CD14-positive monocyte (primary cell): ENCODE measurements at regions not wholly inside any gene's neighbourhood (a gene's known extent, or its start where the extent isn't known, plus 50 kb on each side); places are given as distances from the start of the nearest gene placed in this dataset.

Source experiments
- DNase-seq, 3 donors: peaks; one replicate each; pipeline ENCODE4 v3.0.0-alpha.2; 2011 to 2022
- H2AFZ ChIP-seq: 2 replicates; pipeline ENCODE4 v1.6.0; 2012; ENCODE audit warnings: mild to moderate bottlenecking, low read depth, low read length, inconsistent platforms; ENCODE audit not compliant: insufficient read depth, poor library complexity, severe bottlenecking
- H3K27ac ChIP-seq, 2 donors: 1 replicate in 1 of 2; 2 replicates in 1 of 2; pipeline ENCODE4 v1.5.1; 2012 to 2013; ENCODE audit warnings: low read length in 2 of 2, control low read depth in 1 of 2, inconsistent platforms in 1 of 2, low read depth in 1 of 2, mild to moderate bottlenecking in 1 of 2
- H3K27me3 ChIP-seq, 2 donors: one replicate each; pipeline versions ENCODE4 v1.6.0 to v1.6.1; 2011 to 2013; ENCODE audit warnings: low read length in 2 of 2; ENCODE audit not compliant: control insufficient read depth in 2 of 2, insufficient read depth in 2 of 2
- H3K36me3 ChIP-seq, 2 donors: replicated peaks in 1 of 2; 1 replicate in 1 of 2; 2 replicates in 1 of 2; pipeline versions ENCODE4 v1.5.1 to v1.6.1; 2012 to 2013; ENCODE audit warnings: low read length in 2 of 2, control low read depth in 1 of 2, inconsistent platforms in 1 of 2, mild to moderate bottlenecking in 1 of 2; ENCODE audit not compliant: insufficient read depth in 2 of 2, control insufficient read depth in 1 of 2
- H3K4me1 ChIP-seq, 2 donors: 1 replicate in 1 of 2; 2 replicates in 1 of 2; pipeline versions ENCODE4 v1.5.1 to v1.6.1; 2012 to 2013; ENCODE audit warnings: low read length in 2 of 2, control low read depth in 1 of 2, inconsistent platforms in 1 of 2, mild to moderate bottlenecking in 1 of 2, moderate library complexity in 1 of 2; ENCODE audit not compliant: insufficient read depth in 2 of 2, control insufficient read depth in 1 of 2
- H3K4me2 ChIP-seq: replicated peaks from 2 replicates; pipeline ENCODE3; 2012; ENCODE audit warnings: low read length, moderate library complexity, mild to moderate bottlenecking; ENCODE audit not compliant: poor library complexity, severe bottlenecking; ENCODE audit errors: extremely low read depth
- H3K4me3 ChIP-seq, 3 experiments: fragments of 200-600 bp in 1 of 3; sonication (generic) in 1 of 3; replicated peaks in 1 of 3; 1 replicate in 2 of 3; 2 replicates in 1 of 3; pipeline ENCODE4 v1.5.1; 2011 to 2013; ENCODE audit warnings: low read length in 3 of 3, mild to moderate bottlenecking in 3 of 3, control low read depth in 2 of 3, low read depth in 2 of 3, inconsistent platforms in 1 of 3, moderate library complexity in 1 of 3
- H3K79me2 ChIP-seq: 2 replicates; pipeline ENCODE4 v1.6.0; 2012; ENCODE audit warnings: mild to moderate bottlenecking, control low read depth, inconsistent platforms, low read length, moderate library complexity; ENCODE audit not compliant: insufficient read depth
- H3K9ac ChIP-seq: 2 replicates; pipeline ENCODE4 v1.6.0; 2017; ENCODE audit warnings: low read length, mild to moderate bottlenecking; ENCODE audit not compliant: insufficient read depth, poor library complexity, severe bottlenecking
- H3K9me3 ChIP-seq, 2 donors: replicated peaks in 1 of 2; 1 replicate in 1 of 2; 2 replicates in 1 of 2; pipeline versions ENCODE4 v1.5.1 to v1.6.1; 2012 to 2013; ENCODE audit warnings: low read length in 2 of 2, control low read depth in 1 of 2; ENCODE audit not compliant: control insufficient read depth in 1 of 2, insufficient read depth in 1 of 2
- H4K20me1 ChIP-seq: 2 replicates; pipeline ENCODE4 v1.6.0; 2012; ENCODE audit warnings: mild to moderate bottlenecking, low read length, control low read depth, moderate library complexity; ENCODE audit not compliant: insufficient read depth
- H3K27ac Mint-ChIP-seq, 7 donors: one replicate each; pipeline ENCODE4 v1.8.0; 2020; ENCODE audit warnings: mild to moderate bottlenecking in 7 of 7, mixed read lengths in 7 of 7, moderate library complexity in 6 of 7, inconsistent platforms in 2 of 7
- H3K27me3 Mint-ChIP-seq, 3 donors: one replicate each; pipeline ENCODE4 v1.8.0; 2021 to 2022; ENCODE audit warnings: low read depth in 3 of 3, mild to moderate bottlenecking in 3 of 3, mixed read lengths in 3 of 3, moderate library complexity in 3 of 3, inconsistent platforms in 1 of 3
- H3K36me3 Mint-ChIP-seq, 2 donors: one replicate each; pipeline ENCODE4 v1.8.0; 2020; ENCODE audit warnings: mixed read lengths in 2 of 2, inconsistent platforms in 1 of 2, mild to moderate bottlenecking in 1 of 2
- H3K4me1 Mint-ChIP-seq: one replicate; pipeline ENCODE4 v1.8.0; 2020; ENCODE audit warnings: mild to moderate bottlenecking, mixed read lengths
- H3K4me3 Mint-ChIP-seq, 2 donors: one replicate each; pipeline ENCODE4 v1.8.0; 2020; ENCODE audit warnings: mild to moderate bottlenecking in 2 of 2, mixed read lengths in 2 of 2, moderate library complexity in 1 of 2
- H3K9me3 Mint-ChIP-seq, 7 donors: one replicate each; pipeline ENCODE4 v1.8.0; 2020 to 2022; ENCODE audit warnings: mixed read lengths in 7 of 7, mild to moderate bottlenecking in 6 of 7, moderate library complexity in 6 of 7, inconsistent platforms in 2 of 7
- WGBS: methylation state at CpG from one replicate; pipeline ENCODE4 v1.1.5; 2013; ENCODE audit warnings: missing lambda C conversion rate; ENCODE audit not compliant: insufficient coverage; 5-methylcytosine and 5-hydroxymethylcytosine counted together
- intact Hi-C, 2 donors: fragments of 100-400 bp; cut with micrococcal nuclease; formaldehyde crosslinking; loops; one replicate each; pipeline versions ENCODE4 v1.15.0 to v1.15.1; 2023
- TF ChIP-seq, protein P1 (sequence below): fragments of 200-600 bp; IDR thresholded peaks from one replicate; pipeline ENCODE4 v1.8.0; 2022; ENCODE audit warnings: antibody characterized with exemption, mild to moderate bottlenecking

DNA sequence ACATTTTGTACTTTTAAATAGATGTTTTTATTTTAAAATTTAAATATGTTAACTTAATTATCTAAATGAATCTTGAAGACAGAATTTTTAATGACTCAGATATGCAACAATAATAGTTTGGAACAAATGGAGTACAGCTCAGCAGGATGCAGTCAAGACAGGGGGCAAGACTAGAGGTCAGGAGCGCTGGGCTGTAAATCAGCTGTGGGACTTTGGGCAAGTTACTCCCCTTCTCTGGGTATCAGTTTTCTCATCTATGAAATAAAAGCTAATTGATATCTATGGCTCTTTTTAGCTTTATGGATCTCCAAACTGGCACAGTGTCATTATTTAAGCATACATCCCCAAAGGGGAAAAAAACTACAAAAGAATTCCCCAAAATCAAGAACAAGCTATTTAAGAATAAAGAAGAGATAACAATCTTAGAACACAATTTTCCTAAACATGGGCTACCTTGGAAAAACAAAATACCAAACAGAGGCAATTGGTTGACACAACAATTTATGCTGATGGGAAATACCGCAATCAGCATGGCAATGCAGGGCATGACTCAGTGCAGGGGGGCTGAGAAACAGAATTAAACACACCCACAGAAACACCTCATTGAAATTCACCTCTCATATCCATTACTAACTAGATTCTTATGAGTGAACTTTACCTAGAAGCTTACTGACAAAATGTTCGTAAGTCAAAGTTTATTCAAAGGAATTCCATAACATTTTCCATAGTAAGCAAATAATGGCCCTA, 188.2 kb downstream of the SIM1 start:
- WGBS: no CpG with 5 or more reads among the region's 3 CpGs
- H2AFZ ChIP-seq: no peak overlapping the region
- no peak overlapping the region for H3K4me3 ChIP-seq
- H3K9me3 Mint-ChIP-seq: peaks cover 0 to 4% (median 0%) of the 10 kb centered on the region in 7 donors
- no peaks in the 10 kb centered on the region for H3K4me1 Mint-ChIP-seq
- no peak for DNase-seq
- no peak overlapping the region for H3K27ac ChIP-seq
- no peak overlapping the region for H3K4me3 Mint-ChIP-seq
- H3K4me1 ChIP-seq: no peaks in the 10 kb centered on the region
- no peaks in the 10 kb centered on the region for H3K36me3 Mint-ChIP-seq
- H4K20me1 ChIP-seq: no peaks in the 10 kb centered on the region
- TF ChIP-seq, protein P1, sequence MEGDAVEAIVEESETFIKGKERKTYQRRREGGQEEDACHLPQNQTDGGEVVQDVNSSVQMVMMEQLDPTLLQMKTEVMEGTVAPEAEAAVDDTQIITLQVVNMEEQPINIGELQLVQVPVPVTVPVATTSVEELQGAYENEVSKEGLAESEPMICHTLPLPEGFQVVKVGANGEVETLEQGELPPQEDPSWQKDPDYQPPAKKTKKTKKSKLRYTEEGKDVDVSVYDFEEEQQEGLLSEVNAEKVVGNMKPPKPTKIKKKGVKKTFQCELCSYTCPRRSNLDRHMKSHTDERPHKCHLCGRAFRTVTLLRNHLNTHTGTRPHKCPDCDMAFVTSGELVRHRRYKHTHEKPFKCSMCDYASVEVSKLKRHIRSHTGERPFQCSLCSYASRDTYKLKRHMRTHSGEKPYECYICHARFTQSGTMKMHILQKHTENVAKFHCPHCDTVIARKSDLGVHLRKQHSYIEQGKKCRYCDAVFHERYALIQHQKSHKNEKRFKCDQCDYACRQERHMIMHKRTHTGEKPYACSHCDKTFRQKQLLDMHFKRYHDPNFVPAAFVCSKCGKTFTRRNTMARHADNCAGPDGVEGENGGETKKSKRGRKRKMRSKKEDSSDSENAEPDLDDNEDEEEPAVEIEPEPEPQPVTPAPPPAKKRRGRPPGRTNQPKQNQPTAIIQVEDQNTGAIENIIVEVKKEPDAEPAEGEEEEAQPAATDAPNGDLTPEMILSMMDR: no peak
- H3K27me3 Mint-ChIP-seq: peaks cover 4 to 8% (median 6%) of the 10 kb centered on the region in 3 donors
- no peaks in the 10 kb centered on the region for H3K79me2 ChIP-seq
- no peak overlapping the region for H3K9ac ChIP-seq
- intact Hi-C loops: no loop called here
- no peaks in the 10 kb centered on the region for H3K36me3 ChIP-seq
- no peaks in the 10 kb centered on the region for H3K9me3 ChIP-seq
- peaks cover 0 to 6% of the 10 kb centered on the region in 2 donors for H3K27me3 ChIP-seq
- H3K27ac Mint-ChIP-seq: no peak overlapping the region
- H3K4me2 ChIP-seq: no peak overlapping the region

DNA sequence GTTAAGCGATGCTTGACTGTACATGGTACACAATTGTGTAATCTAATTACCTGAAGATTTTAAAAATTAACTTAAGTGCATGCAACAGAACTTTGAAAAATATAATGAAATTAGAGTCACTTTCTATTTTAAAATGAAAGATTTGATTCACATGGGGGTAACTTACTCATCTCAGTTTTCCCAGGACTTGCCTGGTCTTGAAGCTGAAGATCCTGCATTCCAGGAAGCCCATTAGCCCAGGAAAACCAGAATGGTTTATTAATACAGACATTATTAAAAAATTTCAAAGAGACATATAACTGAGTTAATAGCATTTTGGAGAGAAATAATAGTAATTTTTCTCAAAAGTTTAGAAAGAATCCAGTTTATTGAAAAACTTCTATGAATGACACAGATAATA, 190.6 kb downstream of the SIM1 start:
- Histone ChIP-seq H3K4me2 (no peak overlapping the region), H3K27me3 (no peaks in the 10 kb centered on the region), H3K4me1 (no peaks in the 10 kb centered on the region), H3K36me3 (no peaks in the 10 kb centered on the region), H4K20me1 (no peaks in the 10 kb centered on the region), H2AFZ (no peak overlapping the region), H3K4me3 (no peak overlapping the region), H3K9me3 (no peaks in the 10 kb centered on the region), H3K9ac (no peak overlapping the region), H3K79me2 (no peaks in the 10 kb centered on the region), H3K27ac (no peak overlapping the region)
- H3K27me3 Mint-ChIP-seq: peaks cover 0 to 5% (median 5%) of the 10 kb centered on the region in 3 donors
- intact Hi-C loops: no loop called here
- H3K4me3 Mint-ChIP-seq: no peak overlapping the region
- DNase-seq: no peak
- WGBS: no CpG with 5 or more reads among the region's 1 CpG
- TF ChIP-seq, protein P1: no peak
- peaks cover 0 to 4% (median 0%) of the 10 kb centered on the region in 7 donors for H3K9me3 Mint-ChIP-seq
- no peak overlapping the region for H3K27ac Mint-ChIP-seq
- H3K4me1 Mint-ChIP-seq: no peaks in the 10 kb centered on the region
- no peaks in the 10 kb centered on the region for H3K36me3 Mint-ChIP-seq
